Hepatic stellate cell (primary cell): ENCODE measurements at regions not wholly inside any gene's neighbourhood (a gene's known extent, or its start where the extent isn't known, plus 50 kb on each side); places are given as distances from the start of the nearest gene placed in this dataset.

ENCODE experiments used
- DNase-seq: peaks from one replicate; pipeline ENCODE4 v3.0.0; 2011; ENCODE audit warnings: low spot score

- no peak for DNase-seq
Observed at GRCh38 chr10:25114036-25114411, 60.8 kb upstream of the GPR158 start.

GRCh38 chr10:25117757-25118156, 57.0 kb upstream of the GPR158 start:
- no peak for DNase-seq

GRCh38 chr10:25120188-25120587, 54.6 kb upstream of the GPR158 start:
- no peak for DNase-seq
